GM19372 (cell line): ENCODE measurements at regions not wholly inside any gene's neighbourhood (a gene's known extent, or its start where the extent isn't known, plus 50 kb on each side); places are given as distances from the start of the nearest gene placed in this dataset.

ENCODE experiments used
- ATAC-seq: cut with Tn5 transposase; IDR thresholded peaks from one replicate; pipeline ENCODE4 v1.9.1; 2021; ENCODE audit warnings: mild to moderate bottlenecking, low read depth, moderate library complexity; ENCODE audit not compliant: unreplicated experiment

GRCh38 chr2:221087779-221088178 lies 484.3 kb downstream of the EPHA4 start:
- no peak for ATAC-seq

GRCh38 chr2:221088506-221088905 lies 483.6 kb downstream of the EPHA4 start:
- ATAC-seq = no peak

- no peak for ATAC-seq
Observed at GRCh38 chr2:221095356-221095755, 476.7 kb downstream of the EPHA4 start.

GRCh38 chr2:221096706-221097567 lies 475.2 kb downstream of the EPHA4 start:
- ATAC-seq = no peak

GRCh38 chr2:221097568-221097915 lies 474.6 kb downstream of the EPHA4 start:
- no peak for ATAC-seq

- no peak for ATAC-seq
Observed at GRCh38 chr2:221097949-221098348, 474.2 kb downstream of the EPHA4 start.

- ATAC-seq = no peak
Observed at GRCh38 chr2:221100467-221101089, 471.5 kb downstream of the EPHA4 start.

GRCh38 chr2:221102896-221103688 lies 469.0 kb downstream of the EPHA4 start:
- ATAC-seq = peak; percentile 60

- no peak for ATAC-seq
Observed at GRCh38 chr2:221103930-221104329, 468.2 kb downstream of the EPHA4 start.

GRCh38 chr2:221104361-221104811 lies 467.7 kb downstream of the EPHA4 start:
- no peak for ATAC-seq

- ATAC-seq = no peak
Observed at GRCh38 chr2:221106241-221106640, 465.9 kb downstream of the EPHA4 start.

- no peak for ATAC-seq
Observed at GRCh38 chr2:221107424-221107823, 464.7 kb downstream of the EPHA4 start.

GRCh38 chr2:221109552-221109951 lies 462.6 kb downstream of the EPHA4 start:
- ATAC-seq = no peak

GRCh38 chr2:221111739-221112138 lies 460.4 kb downstream of the EPHA4 start:
- ATAC-seq = no peak

GRCh38 chr2:221112744-221113143 lies 459.4 kb downstream of the EPHA4 start:
- no peak for ATAC-seq

- no peak for ATAC-seq
Observed at GRCh38 chr2:221115944-221116343, 456.2 kb downstream of the EPHA4 start.

GRCh38 chr2:221120643-221121042 lies 451.5 kb downstream of the EPHA4 start:
- peak; percentile 84 for ATAC-seq

- ATAC-seq = no peak
Observed at GRCh38 chr2:221123396-221123795, 448.7 kb downstream of the EPHA4 start.

- ATAC-seq = no peak
Observed at GRCh38 chr2:221124532-221125240, 447.4 kb downstream of the EPHA4 start.

- ATAC-seq = no peak
Observed at GRCh38 chr2:221125691-221126090, 446.4 kb downstream of the EPHA4 start.

- ATAC-seq = no peak
Observed at GRCh38 chr2:221129657-221130056, 442.4 kb downstream of the EPHA4 start.
